Hematopoietic multipotent progenitor cell treated with erythropoietin and hydrocortisone succinate and interleukin-3 and kit ligand, for 4 days (in vitro differentiated cells): ENCODE measurements at regions not wholly inside any gene's neighbourhood (a gene's known extent, or its start where the extent isn't known, plus 50 kb on each side); places are given as distances from the start of the nearest gene placed in this dataset.
"Not testable (repeated sequence)": the region's sequence is repeated elsewhere in the genome, so short reads cannot be mapped to it uniquely, and the experiment has no call there.

ENCODE experiments used
- DNase-seq: peaks from one replicate; pipeline ENCODE4 v3.0.0-alpha.2; 2015

DNA sequence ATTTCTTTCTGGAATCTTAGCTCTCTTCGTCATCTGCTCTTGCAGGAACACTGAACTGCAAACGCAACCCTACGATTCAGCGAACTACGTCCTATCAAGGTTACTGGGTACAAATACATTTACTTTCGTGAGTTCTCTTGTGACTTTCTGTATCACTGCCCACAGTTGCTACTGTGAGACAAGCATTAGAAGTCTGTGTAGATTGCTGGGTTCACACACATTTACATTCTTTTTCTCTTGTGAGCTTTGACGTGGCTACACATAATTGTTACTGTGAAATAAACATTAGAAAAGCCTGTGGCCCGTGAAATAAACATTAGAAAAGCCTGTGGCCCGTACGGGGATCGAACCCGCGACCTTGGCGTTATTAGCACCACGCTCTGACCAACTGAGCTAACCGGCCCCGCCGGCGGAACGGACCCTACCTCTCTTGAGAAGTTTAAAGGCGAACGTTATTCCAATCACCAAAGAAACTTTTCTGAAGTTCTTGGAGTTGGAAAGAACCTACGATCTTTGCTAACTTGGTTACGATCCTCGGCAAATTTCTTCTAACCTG is 61.2 kb upstream of the ZNF322 start:
- DNase-seq = not testable (repeated sequence)

DNA sequence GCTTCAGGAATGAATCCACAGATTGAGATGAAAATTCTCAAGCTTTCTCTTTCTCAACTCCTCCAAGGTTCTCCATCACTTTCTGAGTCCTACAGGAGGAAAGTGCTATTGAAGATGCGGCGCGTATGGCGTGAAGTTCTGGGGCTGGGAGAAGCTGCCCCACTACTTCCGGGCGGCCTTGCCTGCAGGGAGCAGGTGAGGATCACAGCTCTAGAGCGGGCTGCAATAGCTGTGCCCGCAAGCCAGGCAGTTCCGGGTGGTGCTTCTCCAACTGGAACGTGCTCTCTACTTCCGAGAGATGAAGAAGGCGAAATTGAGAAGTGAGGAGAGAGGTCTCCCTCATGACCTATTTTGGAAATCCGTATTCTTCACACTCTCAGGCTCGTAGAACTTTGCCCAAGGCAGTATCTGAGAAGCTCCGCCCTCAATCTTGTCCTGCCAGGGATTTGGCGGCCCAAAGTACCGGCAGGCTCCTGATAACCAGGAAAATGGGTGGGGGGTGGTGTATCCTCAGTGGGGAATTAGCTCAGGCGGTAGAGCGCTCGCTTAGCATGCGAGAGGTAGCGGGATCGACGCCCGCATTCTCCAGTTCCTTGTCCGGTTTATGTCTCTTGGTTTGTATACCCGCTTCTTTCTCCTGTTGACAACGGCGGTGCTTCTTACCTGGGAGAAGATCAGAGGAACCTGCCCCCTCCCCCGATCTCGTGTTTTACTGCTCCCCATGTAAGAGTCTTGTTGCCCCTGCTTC is 70.6 kb upstream of the ZNF322 start:
- DNase-seq = not testable (repeated sequence)

DNA sequence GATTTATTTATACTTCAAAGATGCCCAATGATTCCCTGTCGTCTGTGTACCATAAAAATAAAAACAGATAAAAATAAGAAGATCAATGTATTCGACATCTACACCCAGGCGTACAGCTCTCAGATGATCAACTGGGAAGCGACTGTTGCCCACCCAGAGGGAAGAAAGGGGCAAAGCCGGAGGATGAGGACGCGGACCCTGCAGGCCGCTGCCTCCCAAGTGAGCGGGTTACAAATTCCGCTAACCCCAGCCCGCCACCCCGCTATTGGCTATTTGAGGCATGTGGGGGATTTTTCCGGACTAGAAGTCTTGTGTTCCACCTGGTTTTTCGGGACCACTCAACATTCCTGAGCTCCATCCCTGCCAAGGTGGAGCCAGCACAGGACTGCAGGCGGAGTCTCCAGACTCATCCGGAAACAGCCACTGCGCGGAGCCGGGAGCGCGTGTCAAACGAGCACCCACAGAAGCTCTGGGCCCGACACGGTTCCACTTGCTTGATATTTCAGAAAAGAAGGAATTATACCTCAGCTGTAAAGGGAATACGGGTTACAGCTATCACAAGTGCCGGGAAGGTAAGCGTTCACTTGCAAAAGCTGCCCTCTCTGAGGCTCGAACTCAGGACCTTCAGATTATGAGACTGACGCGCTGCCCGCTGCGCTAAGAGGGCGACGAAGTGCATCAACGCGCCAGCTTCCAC is 75.4 kb upstream of the ZNF322 start:
- DNase-seq = not testable (repeated sequence)

DNA sequence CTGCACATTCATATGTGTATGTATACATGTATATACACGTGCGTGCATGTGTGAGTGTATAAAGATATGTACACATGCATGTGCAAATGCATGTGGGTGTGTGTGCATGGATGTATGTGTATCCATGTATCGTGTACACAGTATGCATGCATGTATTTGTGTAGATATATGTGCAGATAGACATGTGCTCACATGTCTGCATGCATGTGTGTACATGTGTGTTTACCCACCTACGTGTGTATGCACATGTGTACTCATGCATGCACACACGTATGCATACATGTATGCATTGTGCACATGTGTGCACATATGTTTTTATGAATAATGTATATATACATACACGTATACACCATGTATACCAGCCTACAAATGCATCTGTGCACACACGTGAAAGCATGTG is 80.3 kb upstream of the ZNF322 start:
- no peak for DNase-seq

DNA sequence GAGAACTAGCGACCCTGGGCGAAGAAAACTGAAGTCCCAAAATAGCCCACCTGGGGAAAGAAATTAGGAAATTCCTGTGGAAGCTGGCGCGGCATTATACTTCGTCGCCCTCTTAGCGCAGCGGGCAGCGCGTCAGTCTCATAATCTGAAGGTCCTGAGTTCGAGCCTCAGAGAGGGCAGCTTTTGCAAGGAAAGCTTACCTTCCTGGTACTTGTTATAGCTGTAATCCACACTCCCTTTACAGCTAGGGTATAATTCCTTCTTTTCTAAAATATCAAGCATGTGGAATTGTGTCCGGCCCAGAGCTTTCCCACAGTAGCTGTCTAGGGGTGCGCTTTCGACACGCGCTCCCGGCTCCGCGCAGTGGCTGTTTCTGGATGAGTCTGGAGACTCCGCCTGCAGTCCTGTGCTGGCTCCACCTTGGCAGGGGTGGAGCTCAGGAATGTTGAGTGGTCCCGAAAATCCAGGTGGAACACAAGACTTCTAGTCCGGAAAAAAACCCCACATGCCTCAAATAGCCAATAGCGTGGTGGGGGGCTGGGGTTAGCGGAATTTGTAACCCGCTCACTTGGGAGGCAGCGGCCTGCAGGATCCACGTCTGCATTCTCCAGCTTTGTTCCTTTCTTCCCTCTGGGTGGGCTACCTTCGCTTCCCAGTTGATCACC is 83.7 kb upstream of the ZNF322 start:
- DNase-seq = peak; percentile 12

DNA sequence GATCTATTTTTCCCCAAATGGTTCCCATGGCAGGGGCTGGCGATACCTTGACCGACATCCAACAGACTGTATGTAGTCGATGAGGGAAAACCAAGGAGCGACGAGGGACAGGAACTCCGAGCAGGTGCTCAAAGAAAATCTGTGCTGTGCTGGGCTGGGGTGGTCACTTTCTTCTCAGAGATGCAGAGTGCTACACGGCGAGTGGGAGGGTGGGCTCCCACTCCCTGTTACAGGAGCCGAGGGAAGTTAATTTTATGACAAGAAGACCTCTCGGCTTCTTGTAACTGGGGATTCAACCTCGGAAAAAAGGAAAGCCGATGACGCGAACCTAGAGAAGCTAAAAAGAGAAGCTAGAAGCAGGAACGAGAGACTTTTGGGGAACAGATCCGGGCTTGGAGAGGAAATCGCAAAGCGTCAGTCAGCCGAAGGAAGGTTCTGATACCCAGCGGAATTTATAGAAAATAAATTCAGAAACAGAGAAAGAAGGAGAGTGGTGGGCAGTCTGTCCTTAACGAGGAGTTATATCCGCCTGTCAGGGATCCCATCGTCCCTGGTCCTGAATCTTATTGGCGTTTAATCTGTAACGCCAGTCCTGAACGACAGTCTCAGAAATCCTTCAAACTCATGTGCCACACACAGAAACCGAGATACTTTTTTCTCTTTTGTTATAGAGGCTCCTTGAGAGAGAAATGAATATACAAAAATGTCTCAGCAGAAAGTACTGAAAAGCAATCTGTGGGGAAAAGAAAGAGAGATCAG is 84.6 kb upstream of the ZNF322 start:
- no peak for DNase-seq

DNA sequence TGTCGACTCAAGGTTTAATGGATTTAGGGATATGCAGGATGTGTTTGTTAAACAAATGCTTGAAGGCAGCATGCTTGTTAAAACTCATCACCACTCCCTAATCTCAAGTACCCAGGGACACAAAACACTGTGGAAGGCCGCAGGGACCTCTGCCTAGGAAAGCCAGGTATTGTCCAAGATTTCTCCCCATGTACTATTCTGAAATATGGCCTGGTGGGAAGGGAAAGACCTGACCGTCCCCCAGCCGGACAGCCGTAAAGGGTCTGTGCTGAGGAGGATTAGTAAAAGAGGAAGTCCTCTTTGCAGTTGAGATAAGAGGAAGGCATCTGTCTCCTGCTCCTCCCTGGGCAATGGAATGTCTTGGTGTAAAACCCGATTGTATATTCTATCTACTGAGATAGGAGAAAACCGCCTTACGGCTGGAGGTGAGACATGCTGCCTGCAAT is 85.3 kb upstream of the ZNF322 start:
- not testable (repeated sequence) for DNase-seq

DNA sequence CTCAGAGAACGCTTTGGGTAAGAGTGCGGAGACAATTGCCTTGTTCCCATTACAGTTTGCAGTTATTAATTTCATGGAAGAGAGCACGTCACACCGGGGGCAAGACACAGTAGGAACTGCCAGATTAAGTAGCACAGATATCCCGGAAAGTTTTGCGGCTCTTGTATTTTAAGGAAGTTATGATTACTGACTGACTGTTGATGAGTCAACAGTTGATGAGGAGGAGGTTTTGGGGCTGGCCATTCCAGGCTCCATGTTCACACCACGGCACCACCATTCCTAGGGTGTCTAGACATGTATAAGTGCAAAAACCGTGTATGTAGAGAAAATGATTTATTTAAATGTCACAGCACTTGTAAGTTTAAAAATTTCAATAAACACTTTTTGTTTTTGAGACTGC is 86.4 kb upstream of the ZNF322 start:
- DNase-seq = not testable (repeated sequence)

DNA sequence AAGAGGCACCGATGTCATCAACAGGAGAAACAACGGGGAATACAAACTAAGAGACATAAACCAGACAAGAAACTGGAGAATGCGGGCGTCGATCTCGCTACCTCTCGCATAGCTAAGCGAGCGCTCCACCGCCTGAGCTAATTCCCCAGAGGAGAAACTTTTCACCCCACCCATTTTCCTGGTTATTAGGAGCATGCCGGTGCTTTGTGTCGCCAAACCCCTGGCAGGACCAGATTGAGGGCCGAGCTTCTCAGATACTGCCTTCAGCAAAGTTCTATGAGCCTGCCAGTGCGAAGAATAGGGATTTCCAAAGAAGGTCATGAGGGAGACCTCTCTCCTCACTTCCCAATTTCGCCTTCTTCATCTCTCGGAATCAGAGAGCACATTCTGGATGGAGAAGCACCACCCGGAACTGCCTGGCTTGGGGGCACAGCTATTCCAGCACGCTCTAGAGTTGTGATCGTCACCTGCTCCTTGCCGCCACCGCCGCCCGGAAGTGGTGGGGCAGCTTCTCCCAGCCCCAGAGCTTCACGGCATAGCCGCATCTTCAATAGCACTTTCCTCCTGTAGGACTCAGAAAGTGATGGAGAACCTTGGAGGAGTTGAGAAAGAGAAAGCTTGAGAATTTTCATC is 89.7 kb upstream of the ZNF322 start:
- not testable (repeated sequence) for DNase-seq

DNA sequence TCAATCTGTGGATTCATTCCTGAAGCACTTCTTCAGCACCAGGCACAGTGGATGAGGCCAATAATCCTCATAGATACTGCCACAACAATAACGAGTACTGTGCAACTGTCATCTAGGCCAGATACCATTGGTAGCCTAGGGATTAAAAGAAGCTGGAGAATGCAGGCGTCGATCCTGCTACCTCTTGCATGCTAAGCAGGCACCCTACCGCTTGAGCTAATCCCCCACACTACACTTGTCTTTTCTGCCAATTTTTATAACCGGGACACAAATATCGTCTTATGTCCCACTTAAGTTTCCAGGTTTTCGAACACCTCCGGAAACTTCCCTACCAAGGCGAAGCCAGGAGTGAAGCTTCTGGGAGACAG is 90.2 kb upstream of the ZNF322 start:
- not testable (repeated sequence) for DNase-seq

DNA sequence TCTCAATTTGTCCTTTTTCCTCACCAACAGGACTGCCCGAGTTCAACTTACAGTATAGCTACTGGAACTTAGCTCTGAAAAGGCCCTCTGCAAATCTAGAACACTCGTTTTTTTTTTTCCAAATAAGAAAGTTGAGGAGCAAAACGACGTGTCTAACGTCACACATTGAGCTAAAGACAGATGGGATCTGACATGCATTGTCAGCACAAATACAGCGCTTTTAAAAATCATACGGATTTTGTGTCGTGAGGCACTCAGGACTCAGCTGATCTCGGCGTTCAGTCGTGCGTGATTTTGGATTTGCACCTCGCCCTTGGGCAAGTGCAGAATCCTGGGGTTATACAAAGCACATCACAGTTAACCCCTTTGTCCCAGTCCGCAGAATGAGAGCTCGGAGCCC is 94.7 kb upstream of the ZNF322 start:
- DNase-seq = no peak

DNA sequence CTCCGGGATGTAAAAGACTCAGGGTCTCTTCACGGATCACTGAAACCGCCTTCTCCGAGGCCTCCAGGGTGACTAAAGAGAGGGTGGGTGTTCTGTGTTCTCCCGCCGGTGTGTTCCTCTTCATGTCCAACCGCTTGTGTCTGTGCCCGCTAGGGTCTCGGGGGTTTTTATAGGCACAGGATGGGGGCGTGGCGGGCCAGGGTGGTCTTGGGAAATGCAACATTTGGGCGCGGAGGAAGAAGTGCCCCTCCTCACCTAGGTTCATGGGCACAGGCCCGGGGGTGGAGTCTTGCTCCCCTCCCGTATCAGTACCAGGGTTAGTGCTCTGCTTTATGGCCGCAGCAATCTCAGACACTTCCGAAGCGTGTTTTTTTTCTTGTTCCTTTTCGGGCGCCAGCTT is 95.3 kb upstream of the ZNF322 start:
- not testable (repeated sequence) for DNase-seq

DNA sequence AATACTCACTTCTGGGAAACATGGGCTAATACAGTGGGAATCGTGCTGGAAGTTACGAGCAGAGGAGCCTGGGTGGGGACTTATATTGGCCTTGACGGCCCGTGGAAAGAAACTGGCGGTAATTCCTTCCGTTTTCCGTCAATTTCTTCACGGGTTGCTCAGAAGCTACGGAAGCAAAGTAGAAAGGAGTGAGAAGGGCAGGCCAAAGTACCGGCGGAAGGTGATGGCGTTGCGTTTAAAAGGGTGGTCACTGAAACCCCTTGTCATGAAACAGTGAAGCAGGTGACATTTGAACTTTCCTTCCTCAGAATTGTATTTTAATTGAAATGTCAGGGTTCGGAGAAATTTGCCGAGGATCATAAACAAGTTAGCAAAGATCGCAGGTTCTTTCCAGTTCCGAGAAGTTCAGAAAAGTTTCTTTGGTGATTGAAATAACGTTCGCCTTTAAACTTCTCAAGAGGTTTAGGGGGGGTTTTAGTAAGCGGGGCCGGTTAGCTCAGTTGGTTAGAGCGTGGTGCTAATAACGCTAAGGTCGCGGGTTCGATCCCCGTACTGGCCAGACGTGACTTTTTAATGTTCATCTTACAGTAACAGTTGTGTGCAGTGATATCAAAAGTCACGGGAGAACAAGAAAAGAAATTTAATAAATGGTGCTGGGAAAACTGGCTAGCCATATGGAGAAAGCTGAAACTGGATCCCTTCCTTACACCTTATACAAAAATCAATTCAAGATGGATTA is 96.7 kb upstream of the ZNF322 start:
- DNase-seq = peak; percentile 15

DNA sequence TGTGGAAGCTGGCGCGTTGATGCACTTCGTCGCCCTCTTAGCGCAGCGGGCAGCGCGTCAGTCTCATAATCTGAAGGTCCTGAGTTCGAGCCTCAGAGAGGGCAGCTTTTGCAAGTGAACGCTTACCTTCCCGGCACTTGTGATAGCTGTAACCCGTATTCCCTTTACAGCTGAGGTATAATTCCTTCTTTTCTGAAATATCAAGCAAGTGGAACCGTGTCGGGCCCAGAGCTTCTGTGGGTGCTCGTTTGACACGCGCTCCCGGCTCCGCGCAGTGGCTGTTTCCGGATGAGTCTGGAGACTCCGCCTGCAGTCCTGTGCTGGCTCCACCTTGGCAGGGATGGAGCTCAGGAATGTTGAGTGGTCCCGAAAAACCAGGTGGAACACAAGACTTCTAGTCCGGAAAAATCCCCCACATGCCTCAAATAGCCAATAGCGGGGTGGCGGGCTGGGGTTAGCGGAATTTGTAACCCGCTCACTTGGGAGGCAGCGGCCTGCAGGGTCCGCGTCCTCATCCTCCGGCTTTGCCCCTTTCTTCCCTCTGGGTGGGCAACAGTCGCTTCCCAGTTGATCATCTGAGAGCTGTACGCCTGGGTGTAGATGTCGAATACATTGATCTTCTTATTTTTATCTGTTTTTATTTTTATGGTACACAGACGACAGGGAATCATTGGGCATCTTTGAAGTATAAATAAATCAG is 106.8 kb upstream of the ZNF322 start:
- DNase-seq = not testable (repeated sequence)

DNA sequence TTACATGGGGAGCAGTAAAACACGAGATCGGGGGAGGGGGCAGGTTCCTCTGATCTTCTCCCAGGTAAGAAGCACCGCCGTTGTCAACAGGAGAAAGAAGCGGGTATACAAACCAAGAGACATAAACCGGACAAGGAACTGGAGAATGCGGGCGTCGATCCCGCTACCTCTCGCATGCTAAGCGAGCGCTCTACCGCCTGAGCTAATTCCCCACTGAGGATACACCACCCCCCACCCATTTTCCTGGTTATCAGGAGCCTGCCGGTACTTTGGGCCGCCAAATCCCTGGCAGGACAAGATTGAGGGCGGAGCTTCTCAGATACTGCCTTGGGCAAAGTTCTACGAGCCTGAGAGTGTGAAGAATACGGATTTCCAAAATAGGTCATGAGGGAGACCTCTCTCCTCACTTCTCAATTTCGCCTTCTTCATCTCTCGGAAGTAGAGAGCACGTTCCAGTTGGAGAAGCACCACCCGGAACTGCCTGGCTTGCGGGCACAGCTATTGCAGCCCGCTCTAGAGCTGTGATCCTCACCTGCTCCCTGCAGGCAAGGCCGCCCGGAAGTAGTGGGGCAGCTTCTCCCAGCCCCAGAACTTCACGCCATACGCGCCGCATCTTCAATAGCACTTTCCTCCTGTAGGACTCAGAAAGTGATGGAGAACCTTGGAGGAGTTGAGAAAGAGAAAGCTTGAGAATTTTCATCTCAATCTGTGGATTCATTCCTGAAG is 111.6 kb upstream of the ZNF322 start:
- DNase-seq = not testable (repeated sequence)

DNA sequence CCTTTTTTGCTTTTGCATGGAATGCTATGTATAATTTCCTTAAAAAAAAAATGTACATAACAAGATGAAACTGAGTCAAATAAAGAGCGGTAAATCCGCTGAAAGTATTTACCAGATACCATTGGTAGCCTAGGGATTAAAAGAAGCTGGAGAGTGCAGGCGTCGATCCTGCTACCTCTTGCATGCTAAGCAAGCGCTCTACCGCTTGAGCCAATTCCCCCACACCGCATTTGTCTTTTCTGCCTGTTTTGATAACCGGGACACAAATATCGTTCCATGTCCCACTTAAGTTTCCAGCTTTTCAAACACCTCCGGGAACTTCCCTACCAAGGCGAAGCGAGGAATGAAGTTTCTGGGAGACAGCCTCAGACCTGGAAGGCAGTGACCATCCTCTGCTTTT is 113.9 kb upstream of the ZNF322 start:
- DNase-seq = not testable (repeated sequence)

DNA sequence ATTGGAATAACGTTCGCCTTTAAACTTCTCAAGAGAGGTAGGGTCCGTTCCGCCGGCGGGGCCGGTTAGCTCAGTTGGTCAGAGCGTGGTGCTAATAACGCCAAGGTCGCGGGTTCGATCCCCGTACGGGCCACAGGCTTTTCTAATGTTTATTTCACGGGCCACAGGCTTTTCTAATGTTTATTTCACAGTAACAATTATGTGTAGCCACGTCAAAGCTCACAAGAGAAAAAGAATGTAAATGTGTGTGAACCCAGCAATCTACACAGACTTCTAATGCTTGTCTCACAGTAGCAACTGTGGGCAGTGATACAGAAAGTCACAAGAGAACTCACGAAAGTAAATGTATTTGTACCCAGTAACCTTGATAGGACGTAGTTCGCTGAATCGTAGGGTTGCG is 121.0 kb upstream of the ZNF322 start:
- not testable (repeated sequence) for DNase-seq

DNA sequence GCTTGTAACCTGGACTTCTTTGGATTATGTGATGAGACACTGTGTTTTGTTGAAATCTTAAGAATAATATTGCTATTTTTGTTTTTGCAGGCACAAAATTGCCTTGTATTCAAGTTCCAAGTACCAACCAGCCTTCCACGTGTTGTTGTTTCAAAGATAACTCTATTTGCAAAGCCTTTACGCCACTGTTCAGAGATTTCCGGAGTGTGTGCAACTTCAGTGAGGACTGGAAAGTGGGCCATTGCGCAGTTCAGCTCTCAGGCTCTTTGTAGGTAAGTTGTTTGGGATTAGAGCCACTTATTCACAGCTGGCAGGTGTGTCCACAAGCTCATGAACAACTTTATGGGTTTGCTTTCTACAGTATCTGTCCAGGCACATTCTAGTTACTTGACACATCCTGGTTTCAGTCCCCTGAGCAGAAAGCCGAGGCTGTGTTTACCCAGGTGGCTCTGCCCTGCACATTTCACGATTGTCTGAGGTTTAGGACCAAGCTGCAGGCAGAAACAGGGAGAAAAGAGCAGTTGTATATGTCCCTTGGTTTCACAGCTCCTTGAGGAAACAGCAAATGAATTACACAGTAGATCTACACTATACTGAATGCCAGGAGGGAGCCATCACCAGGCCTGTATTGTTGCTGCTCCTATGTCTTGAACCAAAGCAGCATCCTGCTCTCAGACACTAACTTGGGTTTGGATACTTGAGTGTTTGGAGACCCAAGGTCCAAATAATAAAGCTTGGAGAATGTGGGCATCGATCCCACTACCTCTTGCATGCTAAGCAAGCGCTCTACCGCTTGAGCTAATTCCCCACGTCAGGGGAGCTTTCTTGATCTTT is 136.1 kb upstream of the ZNF322 start:
- DNase-seq = not testable (repeated sequence)
